ENCODE measurements at regions not wholly inside any gene's neighbourhood (a gene's known extent, or its start where the extent isn't known, plus 50 kb on each side); places are given as distances from the start of the nearest gene placed in this dataset.

DNA sequence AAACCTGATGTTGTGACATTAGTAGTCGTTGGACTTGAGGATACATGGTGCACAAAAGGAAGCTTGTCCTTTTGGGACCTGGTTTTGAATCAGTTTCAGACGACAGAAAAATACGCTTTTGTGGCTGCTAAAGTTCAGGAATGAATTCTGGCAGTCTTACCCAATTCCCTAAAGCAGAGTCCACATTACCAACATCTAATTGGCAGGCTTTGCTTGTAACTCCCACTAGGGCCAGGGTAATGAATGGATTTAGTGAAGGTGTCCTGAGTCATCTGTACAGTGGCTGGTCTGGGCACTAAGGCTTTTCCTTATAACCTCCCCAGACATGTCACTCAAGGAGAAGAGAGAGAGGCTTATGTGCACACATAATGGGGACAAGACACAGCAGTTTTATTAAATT, 66.2 kb upstream of the RNPC3 start:
- intact Hi-C loops (cut with micrococcal nuclease; ENCODE audit: unreplicated experiment): no loop called here
- Mint-ChIP-seq H3K36me3 (ENCODE audit: insufficient read depth, unreplicated experiment) (no peaks in the 10 kb centered on the region), H3K27me3 (ENCODE audit: unreplicated experiment) (no peaks in the 10 kb centered on the region), H3K4me1 (ENCODE audit: low read depth, unreplicated experiment) (no peaks in the 10 kb centered on the region), H3K9me3 (ENCODE audit: low read depth, unreplicated experiment) (no peaks in the 10 kb centered on the region), H3K27ac (ENCODE audit: unreplicated experiment) (no peak overlapping the region), H3K4me3 (ENCODE audit: low read depth, unreplicated experiment) (no peak overlapping the region)
- DNase-seq: no peak
- no TSS peak for BruUV-seq (replicated peaks)
- TF ChIP-seq, protein P1, sequence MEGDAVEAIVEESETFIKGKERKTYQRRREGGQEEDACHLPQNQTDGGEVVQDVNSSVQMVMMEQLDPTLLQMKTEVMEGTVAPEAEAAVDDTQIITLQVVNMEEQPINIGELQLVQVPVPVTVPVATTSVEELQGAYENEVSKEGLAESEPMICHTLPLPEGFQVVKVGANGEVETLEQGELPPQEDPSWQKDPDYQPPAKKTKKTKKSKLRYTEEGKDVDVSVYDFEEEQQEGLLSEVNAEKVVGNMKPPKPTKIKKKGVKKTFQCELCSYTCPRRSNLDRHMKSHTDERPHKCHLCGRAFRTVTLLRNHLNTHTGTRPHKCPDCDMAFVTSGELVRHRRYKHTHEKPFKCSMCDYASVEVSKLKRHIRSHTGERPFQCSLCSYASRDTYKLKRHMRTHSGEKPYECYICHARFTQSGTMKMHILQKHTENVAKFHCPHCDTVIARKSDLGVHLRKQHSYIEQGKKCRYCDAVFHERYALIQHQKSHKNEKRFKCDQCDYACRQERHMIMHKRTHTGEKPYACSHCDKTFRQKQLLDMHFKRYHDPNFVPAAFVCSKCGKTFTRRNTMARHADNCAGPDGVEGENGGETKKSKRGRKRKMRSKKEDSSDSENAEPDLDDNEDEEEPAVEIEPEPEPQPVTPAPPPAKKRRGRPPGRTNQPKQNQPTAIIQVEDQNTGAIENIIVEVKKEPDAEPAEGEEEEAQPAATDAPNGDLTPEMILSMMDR (IDR thresholded peaks at IDR 0.05; ENCODE audit: unreplicated experiment): no peak
- CTCF ChIA-PET: no interaction called here

DNA sequence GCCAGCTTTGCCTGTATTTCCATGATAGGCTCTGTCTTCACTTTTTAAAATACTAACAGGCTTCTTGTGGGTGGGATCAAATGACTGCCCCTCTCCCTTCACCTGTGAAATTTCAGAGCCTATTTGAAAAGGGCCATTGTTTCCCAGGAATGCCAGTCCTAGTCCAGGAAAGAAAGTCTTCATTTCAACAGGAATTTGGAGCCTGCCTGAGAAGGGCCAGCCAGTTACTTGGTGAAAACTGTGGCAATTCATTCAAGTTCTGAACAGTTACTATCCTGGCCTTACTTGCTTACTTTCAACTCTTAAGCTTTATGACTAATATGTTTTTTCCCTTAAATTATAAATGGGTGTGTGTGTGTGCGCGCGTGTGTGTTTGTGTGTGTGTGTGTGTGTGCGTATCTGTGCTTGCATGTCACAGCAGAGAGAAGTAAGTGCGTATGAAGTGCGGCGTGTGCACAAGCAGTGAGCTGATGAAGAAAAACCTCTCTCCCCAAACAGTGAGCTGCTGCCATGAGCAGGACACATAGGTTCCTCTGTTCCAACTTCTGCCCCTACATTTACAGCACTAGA, 67.5 kb upstream of the RNPC3 start:
- intact Hi-C loops (cut with micrococcal nuclease; ENCODE audit: unreplicated experiment): no loop called here
- H3K27ac Mint-ChIP-seq (ENCODE audit: unreplicated experiment): no peak overlapping the region
- no TSS peak for BruUV-seq (replicated peaks)
- DNase-seq: no peak
- no peak overlapping the region for H3K4me3 Mint-ChIP-seq (ENCODE audit: low read depth, unreplicated experiment)
- no peaks in the 10 kb centered on the region for H3K27me3 Mint-ChIP-seq (ENCODE audit: unreplicated experiment)
- H3K4me1 Mint-ChIP-seq (ENCODE audit: low read depth, unreplicated experiment): no peaks in the 10 kb centered on the region
- TF ChIP-seq, protein P1 (IDR thresholded peaks at IDR 0.05; ENCODE audit: unreplicated experiment): no peak
- H3K36me3 Mint-ChIP-seq (ENCODE audit: insufficient read depth, unreplicated experiment): no peaks in the 10 kb centered on the region
- H3K9me3 Mint-ChIP-seq (ENCODE audit: low read depth, unreplicated experiment): no peaks in the 10 kb centered on the region
- CTCF ChIA-PET: no interaction called here

DNA sequence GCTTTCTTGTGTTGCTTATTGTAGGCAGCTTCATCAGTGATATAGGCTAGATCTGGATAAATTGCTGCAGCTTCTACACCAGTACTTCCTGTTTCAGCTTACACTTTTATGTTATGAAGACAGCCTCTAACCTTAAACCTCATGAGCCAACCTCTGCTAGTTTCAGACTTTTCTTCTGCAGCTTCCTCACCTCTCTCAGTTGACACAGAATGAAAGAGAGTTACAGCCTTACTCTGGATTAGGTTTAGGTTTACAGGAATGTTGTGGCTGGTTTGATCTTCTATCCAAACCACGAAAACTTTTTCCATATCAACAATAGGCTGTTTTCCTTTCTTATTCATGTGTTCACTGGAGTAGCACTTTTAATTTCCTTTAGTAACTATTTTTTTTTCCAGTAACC, 76.9 kb upstream of the RNPC3 start:
- Mint-ChIP-seq H3K27me3 (ENCODE audit: unreplicated experiment) (no peaks in the 10 kb centered on the region), H3K4me3 (ENCODE audit: low read depth, unreplicated experiment) (no peak overlapping the region), H3K36me3 (ENCODE audit: insufficient read depth, unreplicated experiment) (no peaks in the 10 kb centered on the region), H3K4me1 (ENCODE audit: low read depth, unreplicated experiment) (no peaks in the 10 kb centered on the region), H3K9me3 (ENCODE audit: low read depth, unreplicated experiment) (peaks cover 3% of the 10 kb centered on the region), H3K27ac (ENCODE audit: unreplicated experiment) (no peak overlapping the region)
- intact Hi-C loops (cut with micrococcal nuclease; ENCODE audit: unreplicated experiment): no loop called here
- DNase-seq: no peak
- CTCF ChIA-PET: interaction anchor here (0.6 kb wide), 1 partner anchor 45 kb away, joined by 3 read pairs; no protein-coding TSS in a partner anchor
- no TSS peak for BruUV-seq (replicated peaks)
- TF ChIP-seq, protein P1 (IDR thresholded peaks at IDR 0.05; ENCODE audit: unreplicated experiment): no peak

DNA sequence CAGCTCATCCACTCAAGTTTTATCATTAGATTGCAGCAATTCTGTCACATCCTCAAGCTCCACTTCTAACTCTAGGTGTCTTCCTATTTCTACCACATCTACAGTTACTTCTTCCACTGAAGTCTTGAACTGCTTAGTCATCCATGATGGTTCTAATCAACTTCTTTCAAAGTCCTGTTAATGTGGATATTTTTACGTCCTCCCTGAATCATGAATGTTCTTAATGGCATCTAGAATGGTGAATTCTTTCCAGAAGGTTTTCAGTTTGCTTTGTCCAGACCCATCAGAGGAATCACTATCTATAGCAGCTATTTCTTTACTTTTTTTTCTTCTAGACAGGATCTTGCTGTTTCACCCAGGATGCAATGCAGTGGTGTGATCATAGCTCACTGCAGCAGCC, 78.0 kb upstream of the RNPC3 start:
- H3K27me3 Mint-ChIP-seq (ENCODE audit: unreplicated experiment): no peaks in the 10 kb centered on the region
- CTCF ChIA-PET: no interaction called here
- H3K9me3 Mint-ChIP-seq (ENCODE audit: low read depth, unreplicated experiment): peaks cover 3% of the 10 kb centered on the region
- BruUV-seq (replicated peaks): no TSS peak
- intact Hi-C loops (cut with micrococcal nuclease; ENCODE audit: unreplicated experiment): no loop called here
- TF ChIP-seq, protein P1 (IDR thresholded peaks at IDR 0.05; ENCODE audit: unreplicated experiment): no peak
- no peaks in the 10 kb centered on the region for H3K36me3 Mint-ChIP-seq (ENCODE audit: insufficient read depth, unreplicated experiment)
- no peak overlapping the region for H3K27ac Mint-ChIP-seq (ENCODE audit: unreplicated experiment)
- no peak for DNase-seq
- no peaks in the 10 kb centered on the region for H3K4me1 Mint-ChIP-seq (ENCODE audit: low read depth, unreplicated experiment)
- no peak overlapping the region for H3K4me3 Mint-ChIP-seq (ENCODE audit: low read depth, unreplicated experiment)
